GM23338 (cell line): ENCODE measurements at regions not wholly inside any gene's neighbourhood (a gene's known extent, or its start where the extent isn't known, plus 50 kb on each side); places are given as distances from the start of the nearest gene placed in this dataset.

ENCODE experiments used
- ATAC-seq: fragments of 200-7000 bp; cut with Tn5 transposase; 3 replicates; pipeline ENCODE4 v1.9.1; 2020
- DNase-seq: peaks from one replicate; pipeline ENCODE4 v3.0.0-alpha.2; 2015; ENCODE audit warnings: low spot score
- H2AFZ ChIP-seq: fragments of 200-600 bp; sonication (generic); 2 replicates; pipeline ENCODE4 v1.8.0; 2016; ENCODE audit warnings: antibody characterized with exemption, mild to moderate bottlenecking, moderate library complexity
- H3F3A ChIP-seq: fragments of 200-600 bp; sonication (generic); replicated peaks from 2 replicates; pipeline ENCODE4 v1.8.0; 2017; ENCODE audit warnings: antibody characterized with exemption, mixed run types, low read depth
- H3K27ac ChIP-seq: fragments of 200-600 bp; sonication (generic); 2 replicates; pipeline ENCODE4 v1.6.1; 2016; ENCODE audit warnings: low read depth
- H3K27me3 ChIP-seq: fragments of 200-600 bp; sonication (generic); 2 replicates; pipeline ENCODE4 v1.8.0; 2016; ENCODE audit warnings: mild to moderate bottlenecking, mixed run types, moderate library complexity; ENCODE audit not compliant: insufficient read depth
- H3K36me3 ChIP-seq: fragments of 200-600 bp; sonication (generic); 2 replicates; pipeline ENCODE4 v1.8.0; 2016; ENCODE audit warnings: mild to moderate bottlenecking; ENCODE audit not compliant: insufficient read depth
- H3K4me1 ChIP-seq: fragments of 200-600 bp; sonication (generic); 2 replicates; pipeline ENCODE4 v1.8.0; 2016; ENCODE audit warnings: mild to moderate bottlenecking, moderate library complexity; ENCODE audit not compliant: insufficient read depth
- H3K4me2 ChIP-seq: fragments of 200-600 bp; sonication (generic); 2 replicates; pipeline ENCODE4 v1.7.1; 2017; ENCODE audit warnings: mixed run types
- H3K4me3 ChIP-seq: fragments of 200-600 bp; sonication (generic); 2 replicates; pipeline ENCODE4 v1.6.1; 2016; ENCODE audit warnings: mixed run types
- H3K79me2 ChIP-seq: fragments of 200-600 bp; sonication (generic); replicated peaks from 2 replicates; pipeline ENCODE4 v1.8.0; 2017; ENCODE audit warnings: mild to moderate bottlenecking; ENCODE audit not compliant: insufficient read depth
- H3K9me2 ChIP-seq: fragments of 200-600 bp; sonication (generic); 2 replicates; pipeline ENCODE4 v1.8.0; 2017; ENCODE audit not compliant: insufficient read depth
- H4K20me1 ChIP-seq: fragments of 200-600 bp; sonication (generic); replicated peaks from 2 replicates; pipeline ENCODE4 v1.8.0; 2017; ENCODE audit warnings: mild to moderate bottlenecking; ENCODE audit not compliant: insufficient read depth
- H3K27ac Mint-ChIP-seq: 2 replicates; pipeline ENCODE4 v1.8.0; 2020; ENCODE audit warnings: inconsistent platforms, mild to moderate bottlenecking, moderate library complexity, mixed read lengths
- H3K27me3 Mint-ChIP-seq: 3 replicates; pipeline ENCODE4 v1.8.0; 2022; ENCODE audit warnings: low read depth, mild to moderate bottlenecking, moderate library complexity, mixed read lengths, inconsistent platforms; ENCODE audit not compliant: insufficient read depth, poor library complexity
- H3K36me3 Mint-ChIP-seq: 3 replicates; pipeline ENCODE4 v1.8.0; 2021; ENCODE audit warnings: low read depth, mild to moderate bottlenecking, inconsistent platforms, moderate library complexity, mixed read lengths
- H3K4me1 Mint-ChIP-seq: 3 replicates; pipeline ENCODE4 v1.8.0; 2020; ENCODE audit warnings: mild to moderate bottlenecking, inconsistent platforms, mixed read lengths
- H3K4me3 Mint-ChIP-seq: 3 replicates; pipeline ENCODE4 v1.8.0; 2021; ENCODE audit warnings: moderate library complexity, mild to moderate bottlenecking, inconsistent platforms, mixed read lengths
- H3K9me3 Mint-ChIP-seq: 3 replicates; pipeline ENCODE4 v1.8.0; 2020; ENCODE audit warnings: moderate library complexity, mild to moderate bottlenecking, inconsistent platforms, mixed read lengths
- CREB1 ChIP-seq: fragments of 250-450 bp; sonication (Bioruptor Pico); IDR thresholded peaks from 2 replicates; pipeline ENCODE4 v1.5.0; 2020; ENCODE audit warnings: low read depth, mild to moderate bottlenecking, moderate library complexity
- CTCF ChIP-seq, 2 experiments: fragments of 200-600 bp in 1 of 2; sonication (generic) in 1 of 2; conservative IDR thresholded peaks; 2 replicates each; pipeline versions ENCODE4 v1.5.1 to v1.6.1; 2016 to 2017; ENCODE audit warnings: antibody characterized with exemption in 2 of 2, low read depth in 2 of 2, mild to moderate bottlenecking in 2 of 2, moderate library complexity in 1 of 2
- ETS1 ChIP-seq: IDR thresholded peaks from 2 replicates; pipeline ENCODE4 v1.6.1; 2016; ENCODE audit warnings: antibody characterized with exemption
- EZH2 ChIP-seq: fragments of 200-600 bp; sonication (generic); IDR thresholded peaks from one replicate; pipeline ENCODE4 v1.8.0; 2017; ENCODE audit warnings: antibody characterized with exemption, mild to moderate bottlenecking, low read depth; ENCODE audit not compliant: unreplicated experiment
- REST ChIP-seq: IDR thresholded peaks from one replicate; pipeline ENCODE4 v1.6.1; 2018; ENCODE audit warnings: antibody characterized with exemption; ENCODE audit not compliant: unreplicated experiment
- ZNF114 ChIP-seq: fragments of 250-450 bp; sonication (Bioruptor Pico); IDR thresholded peaks from 2 replicates; pipeline ENCODE4 v1.5.0; 2020; ENCODE audit warnings: mild to moderate bottlenecking, moderate library complexity

GRCh38 chr10:16314259-16314658, 122.6 kb upstream of the PTER start:
- Mint-ChIP-seq H3K27ac (no peak overlapping the region), H3K4me3 (no peak overlapping the region), H3K4me1 (no peaks in the 10 kb centered on the region; the same call in 2 of the 3 replicates), H3K27me3 (no peaks in the 10 kb centered on the region), H3K9me3 (peaks cover 9% of the 10 kb centered on the region; the same call in 2 of the 3 replicates), H3K36me3 (peaks cover 16% of the 10 kb centered on the region)
- ATAC-seq (peak; percentile 54), DNase-seq (peak; percentile 21)
- H3K27ac ChIP-seq, result no peak overlapping the region
- TF ChIP-seq ZNF114 (CRISPR knock-in tag) (no peak), CTCF (conservative IDR thresholded peaks at IDR 0.05; ENCODE audit: low read depth in 2 of 2) (peak; percentile 40 to 75)
- no peaks in the 10 kb centered on the region for H4K20me1 ChIP-seq
- no peak overlapping the region for H2AFZ ChIP-seq
- H3K9me2 ChIP-seq, result no peaks in the 10 kb centered on the region
- H3K4me2 ChIP-seq, result no peak overlapping the region
- H3K79me2 ChIP-seq, result no peaks in the 10 kb centered on the region
- H3K27me3 ChIP-seq, result no peaks in the 10 kb centered on the region
- no peaks in the 10 kb centered on the region for H3F3A ChIP-seq
- no peaks in the 10 kb centered on the region; the same call in 1 of the 2 replicates for H3K36me3 ChIP-seq
- H3K4me1 ChIP-seq, result no peaks in the 10 kb centered on the region
- no peak overlapping the region for H3K4me3 ChIP-seq

GRCh38 chr10:16316733-16317390, 119.9 kb upstream of the PTER start:
- no peaks in the 10 kb centered on the region for H3K9me3 Mint-ChIP-seq
- H4K20me1 ChIP-seq, result no peaks in the 10 kb centered on the region
- H3K27ac ChIP-seq, result no peak overlapping the region
- no peak overlapping the region for H3K4me2 ChIP-seq
- TF ChIP-seq CTCF (conservative IDR thresholded peaks at IDR 0.05; ENCODE audit: low read depth in 2 of 2) (no peak), REST (no peak), EZH2 (no peak), ETS1 (no peak), CREB1 (no peak)
- no peaks in the 10 kb centered on the region for H3K4me1 ChIP-seq
- no peaks in the 10 kb centered on the region for H3K9me2 ChIP-seq
- no peak overlapping the region for H3K4me3 ChIP-seq
- H3K79me2 ChIP-seq, result no peaks in the 10 kb centered on the region
- H3K4me3 Mint-ChIP-seq, result no peak overlapping the region
- H3K36me3 Mint-ChIP-seq, result no peaks in the 10 kb centered on the region; the same call in 2 of the 3 replicates
- ATAC-seq (no peak), DNase-seq (no peak)
- peak overlapping the region; percentile 15; the same call in 1 of the 2 replicates for H2AFZ ChIP-seq
- H3K4me1 Mint-ChIP-seq, result peaks cover 10% of the 10 kb centered on the region
- no peaks in the 10 kb centered on the region for H3K27me3 ChIP-seq
- no peak overlapping the region for H3K27ac Mint-ChIP-seq
- no peaks in the 10 kb centered on the region for H3K36me3 ChIP-seq
- no peaks in the 10 kb centered on the region for H3K27me3 Mint-ChIP-seq
- H3F3A ChIP-seq, result no peaks in the 10 kb centered on the region
